Breast epithelium (tissue), 3 donors: ENCODE measurements at regions not wholly inside any gene's neighbourhood (a gene's known extent, or its start where the extent isn't known, plus 50 kb on each side); places are given as distances from the start of the nearest gene placed in this dataset.

Experiments
- POLR2A ChIP-seq: fragments of 450-650 bp; IDR thresholded peaks from one replicate; pipeline ENCODE4 v1.6.1; 2016; ENCODE audit warnings: antibody characterized with exemption, mild to moderate bottlenecking, moderate library complexity
- TF ChIP-seq, protein P1 (sequence below), 3 donors: fragments of 450-650 bp; IDR thresholded peaks; one replicate each; pipeline ENCODE4 v1.5.1; 2016 to 2017; ENCODE audit warnings: antibody characterized with exemption in 3 of 3, mild to moderate bottlenecking in 3 of 3, moderate library complexity in 3 of 3

DNA sequence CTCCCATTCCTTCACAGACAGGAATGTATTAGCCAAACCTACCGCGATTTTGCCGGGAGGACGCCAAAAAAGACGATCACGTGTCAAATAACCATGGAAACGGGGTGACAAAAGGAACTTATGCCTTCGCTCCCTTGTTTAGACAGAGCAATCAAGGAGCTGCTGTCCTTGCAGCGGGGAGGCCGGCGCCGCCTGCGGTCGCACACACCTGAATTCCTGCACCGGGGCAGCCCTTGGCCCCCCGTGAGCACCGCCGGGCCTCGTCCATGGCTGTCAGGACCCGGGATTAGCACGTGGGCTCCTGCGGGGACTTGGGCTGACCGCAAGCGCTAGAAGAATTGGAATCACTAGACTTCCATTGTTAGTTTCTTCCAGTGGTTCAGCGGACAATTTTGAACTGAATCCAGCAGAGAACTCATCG lies 193.1 kb downstream of the SHQ1 start:
- TF ChIP-seq, protein P1, sequence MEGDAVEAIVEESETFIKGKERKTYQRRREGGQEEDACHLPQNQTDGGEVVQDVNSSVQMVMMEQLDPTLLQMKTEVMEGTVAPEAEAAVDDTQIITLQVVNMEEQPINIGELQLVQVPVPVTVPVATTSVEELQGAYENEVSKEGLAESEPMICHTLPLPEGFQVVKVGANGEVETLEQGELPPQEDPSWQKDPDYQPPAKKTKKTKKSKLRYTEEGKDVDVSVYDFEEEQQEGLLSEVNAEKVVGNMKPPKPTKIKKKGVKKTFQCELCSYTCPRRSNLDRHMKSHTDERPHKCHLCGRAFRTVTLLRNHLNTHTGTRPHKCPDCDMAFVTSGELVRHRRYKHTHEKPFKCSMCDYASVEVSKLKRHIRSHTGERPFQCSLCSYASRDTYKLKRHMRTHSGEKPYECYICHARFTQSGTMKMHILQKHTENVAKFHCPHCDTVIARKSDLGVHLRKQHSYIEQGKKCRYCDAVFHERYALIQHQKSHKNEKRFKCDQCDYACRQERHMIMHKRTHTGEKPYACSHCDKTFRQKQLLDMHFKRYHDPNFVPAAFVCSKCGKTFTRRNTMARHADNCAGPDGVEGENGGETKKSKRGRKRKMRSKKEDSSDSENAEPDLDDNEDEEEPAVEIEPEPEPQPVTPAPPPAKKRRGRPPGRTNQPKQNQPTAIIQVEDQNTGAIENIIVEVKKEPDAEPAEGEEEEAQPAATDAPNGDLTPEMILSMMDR (IDR thresholded peaks at IDR 0.05): no peak
- TF ChIP-seq POLR2A: no peak
